Endothelial cell of umbilical vein (primary cell): ENCODE measurements at regions not wholly inside any gene's neighbourhood (a gene's known extent, or its start where the extent isn't known, plus 50 kb on each side); places are given as distances from the start of the nearest gene placed in this dataset.

ENCODE experiments used
- BruUV-seq: library from RNA; stranded (reverse); fragments of 400-500 nt; replicated peaks from 2 replicates; lab custom pipeline; 2021; lab: Mats Ljungman, UMichigan
- CTCF ChIA-PET: fragments of 300-600, 350-600 bp; sonication (Branson Sonifier 250); formaldehyde crosslinking; loops from one replicate; lab custom pipeline; 2021; ENCODE audit warnings: antibody characterized with exemption, inconsistent platforms; lab: Charles Lee
- POLR2A ChIA-PET: fragments of 300-600, 350-600 bp; sonication (Branson Sonifier 250); formaldehyde crosslinking; loops from one replicate; lab custom pipeline; 2021; ENCODE audit warnings: antibody characterized with exemption, inconsistent platforms; lab: Charles Lee
- DNase-seq: peaks from one replicate; pipeline ENCODE4 v3.0.0-alpha.2; 2011; ENCODE audit warnings: low read depth, low spot score
- FAIRE-seq: peaks from 2 replicates; lab custom pipeline; 2011; peaks lifted over from hg19 to GRCh38; lab: Jason Lieb, UNC
- H2AFZ ChIP-seq: 2 replicates; pipeline ENCODE4 v1.6.0; 2012; ENCODE audit warnings: low read depth, low read length, control low read depth, inconsistent platforms
- H3K27ac ChIP-seq: 2 replicates; pipeline ENCODE4 v1.5.1; 2011; ENCODE audit warnings: low read depth, mild to moderate bottlenecking, control low read depth, low read length, moderate library complexity; ENCODE audit not compliant: insufficient read depth
- H3K27me3 ChIP-seq, 2 experiments: 2 replicates each; pipeline versions ENCODE4 v1.6.0 to v1.6.1; 2011; ENCODE audit warnings: low read length in 2 of 2, mixed read lengths in 1 of 2; ENCODE audit not compliant: control insufficient read depth in 2 of 2, insufficient read depth in 2 of 2
- H3K36me3 ChIP-seq, 2 experiments: 2 replicates in 1 of 2; 3 replicates in 1 of 2; pipeline ENCODE4 v1.5.1; 2011; ENCODE audit warnings: low read length in 2 of 2, mild to moderate bottlenecking in 1 of 2, moderate library complexity in 1 of 2; ENCODE audit not compliant: control insufficient read depth in 2 of 2, insufficient read depth in 2 of 2; ENCODE audit errors: extremely low read depth in 1 of 2
- H3K4me1 ChIP-seq: 3 replicates; pipeline ENCODE4 v1.5.1; 2011; ENCODE audit warnings: mild to moderate bottlenecking, low read length; ENCODE audit not compliant: control insufficient read depth, insufficient read depth; ENCODE audit errors: extremely low read depth
- H3K4me2 ChIP-seq: 2 replicates; pipeline ENCODE4 v1.6.1; 2011; ENCODE audit warnings: low read length, control low read depth, mixed read lengths; ENCODE audit not compliant: insufficient read depth
- H3K4me3 ChIP-seq, 3 experiments: fragments of 200-600 bp in 1 of 3; sonication (generic), shearing (Covaris generic) in 1 of 3; replicated peaks in 1 of 3; 2 replicates each; pipeline ENCODE4 v1.5.1; 2011 to 2016; ENCODE audit warnings: control low read depth in 3 of 3, low read length in 3 of 3, mild to moderate bottlenecking in 2 of 3, inconsistent platforms in 1 of 3, low read depth in 1 of 3, moderate library complexity in 1 of 3; ENCODE audit not compliant: insufficient read depth in 1 of 3
- H3K79me2 ChIP-seq: 2 replicates; pipeline ENCODE4 v1.6.0; 2012; ENCODE audit warnings: low read length, inconsistent platforms; ENCODE audit not compliant: control insufficient read depth, insufficient read depth
- H3K9ac ChIP-seq: replicated peaks from 2 replicates; pipeline ENCODE3; 2011; ENCODE audit warnings: low read length, control low read depth; ENCODE audit not compliant: insufficient read depth; ENCODE audit errors: extremely low read depth
- H3K9me1 ChIP-seq: replicated peaks from 3 replicates; pipeline ENCODE4 v1.6.0; 2011; ENCODE audit warnings: mild to moderate bottlenecking, low read length; ENCODE audit not compliant: control insufficient read depth, insufficient read depth; ENCODE audit errors: extremely low read depth
- H3K9me3 ChIP-seq: replicated peaks from 2 replicates; pipeline ENCODE4 v1.5.1; 2012; ENCODE audit warnings: low read length, inconsistent platforms; ENCODE audit not compliant: control insufficient read depth, insufficient read depth
- H4K20me1 ChIP-seq: replicated peaks from 2 replicates; pipeline ENCODE3; 2011; ENCODE audit warnings: mild to moderate bottlenecking, low read length; ENCODE audit not compliant: control insufficient read depth, insufficient read depth; ENCODE audit errors: extremely low read depth
- EZH2 ChIP-seq: IDR thresholded peaks from 2 replicates; pipeline ENCODE4 v1.6.1; 2012; ENCODE audit warnings: borderline replicate concordance, low read depth, mild to moderate bottlenecking, moderate library complexity, low read length, inconsistent platforms; ENCODE audit not compliant: severe bottlenecking
- FOS ChIP-seq: IDR thresholded peaks from 2 replicates; pipeline ENCODE4 v1.6.1; 2011; ENCODE audit warnings: mild to moderate bottlenecking, low read length, moderate library complexity, borderline replicate concordance; ENCODE audit not compliant: insufficient read depth
- GATA2 ChIP-seq: IDR thresholded peaks from 2 replicates; pipeline ENCODE4 v1.7.0; 2011; ENCODE audit warnings: low read depth, mild to moderate bottlenecking, moderate library complexity, mixed read lengths, low read length; ENCODE audit not compliant: insufficient read length, insufficient read depth
- JUN ChIP-seq: IDR thresholded peaks from 2 replicates; pipeline ENCODE4 v1.6.1; 2011; ENCODE audit warnings: borderline replicate concordance, low read depth; ENCODE audit not compliant: insufficient read length, insufficient read depth
- MYC ChIP-seq: IDR thresholded peaks from one replicate; pipeline ENCODE4 v1.6.1; 2011; ENCODE audit warnings: mild to moderate bottlenecking, low read depth, low read length
- POLR2A ChIP-seq: IDR thresholded peaks from 2 replicates; pipeline ENCODE4 v1.6.1; 2012; ENCODE audit warnings: low read depth, mild to moderate bottlenecking, control low read depth, low read length
- POLR2AphosphoS5 ChIP-seq: IDR thresholded peaks from 2 replicates; pipeline ENCODE4 v1.6.1; 2012; ENCODE audit warnings: low read depth, mild to moderate bottlenecking, control low read depth, low read length, moderate library complexity; ENCODE audit not compliant: insufficient read depth
- dilution Hi-C: fragments of 300-500 bp; cut with MboI; formaldehyde crosslinking; loops from one replicate; pipeline ENCODE4 v1.15.0; 2019; ENCODE audit warnings: low sequenced_read_pairs; ENCODE audit not compliant: extremely low pct_ligation_motif_present
- intact Hi-C: fragments of 100-400 bp; cut with micrococcal nuclease; formaldehyde crosslinking; loops from one replicate; pipeline ENCODE4 v1.10.0; 2022
- TF ChIP-seq, protein P1 (sequence below), 2 donors: IDR thresholded peaks; 1 replicate in 1 of 2; 2 replicates in 1 of 2; pipeline ENCODE4 v1.5.1; 2011; ENCODE audit warnings: low read length in 2 of 2, mild to moderate bottlenecking in 2 of 2, moderate library complexity in 2 of 2, control low read depth in 1 of 2, inconsistent platforms in 1 of 2, low read depth in 1 of 2; ENCODE audit not compliant: insufficient read depth in 1 of 2; ENCODE audit errors: extremely low read depth in 1 of 2
- TF ChIP-seq, protein P2 (sequence below): IDR thresholded peaks from 2 replicates; pipeline ENCODE4 v1.6.1; 2011; ENCODE audit not compliant: insufficient read depth, insufficient read length

DNA sequence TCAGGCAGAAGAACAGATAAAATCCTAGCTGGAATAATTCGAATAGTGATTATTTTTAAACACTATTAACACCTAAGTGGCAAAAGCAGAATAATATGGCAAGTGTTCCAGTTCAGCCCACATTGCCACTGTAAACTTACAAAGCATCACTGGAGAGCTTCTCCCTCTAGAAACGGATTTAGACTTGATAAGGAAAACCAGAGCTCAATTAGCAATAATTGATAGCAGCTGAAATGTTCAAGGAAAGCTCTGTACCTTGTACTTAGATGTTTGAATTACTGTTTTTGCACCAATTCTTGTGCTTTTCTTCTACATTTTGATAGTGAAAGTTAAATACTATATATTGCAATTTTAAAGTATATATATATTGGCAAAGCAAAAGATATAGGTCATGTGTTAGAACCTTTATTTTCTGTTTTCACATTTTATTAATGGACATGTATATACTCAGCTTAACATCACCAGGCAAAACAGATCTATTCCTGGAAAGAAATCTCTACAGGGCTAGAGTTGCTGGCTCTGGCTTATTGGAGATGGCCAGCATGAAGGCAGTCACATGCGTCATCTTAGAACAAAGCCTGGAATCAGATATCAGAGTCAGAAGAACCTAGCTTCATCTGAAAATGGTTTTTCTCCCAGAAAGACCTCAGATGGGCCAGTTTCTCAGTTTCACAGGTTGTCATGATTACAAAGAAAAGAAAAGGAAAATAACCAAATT, 149.1 kb upstream of the CTAGE1 start:
- no peaks in the 10 kb centered on the region for H4K20me1 ChIP-seq
- H3K4me1 ChIP-seq: peaks cover 19% of the 10 kb centered on the region
- no peak overlapping the region for H2AFZ ChIP-seq
- no peak overlapping the region for H3K27ac ChIP-seq
- H3K79me2 ChIP-seq: no peaks in the 10 kb centered on the region
- POLR2A ChIA-PET: no interaction called here
- no peaks in the 10 kb centered on the region for H3K9me3 ChIP-seq
- no peaks in the 10 kb centered on the region for H3K36me3 ChIP-seq
- no peak for TF ChIP-seq POLR2A
- TF ChIP-seq FOS: no peak
- TF ChIP-seq MYC: no peak
- TF ChIP-seq, protein P1, sequence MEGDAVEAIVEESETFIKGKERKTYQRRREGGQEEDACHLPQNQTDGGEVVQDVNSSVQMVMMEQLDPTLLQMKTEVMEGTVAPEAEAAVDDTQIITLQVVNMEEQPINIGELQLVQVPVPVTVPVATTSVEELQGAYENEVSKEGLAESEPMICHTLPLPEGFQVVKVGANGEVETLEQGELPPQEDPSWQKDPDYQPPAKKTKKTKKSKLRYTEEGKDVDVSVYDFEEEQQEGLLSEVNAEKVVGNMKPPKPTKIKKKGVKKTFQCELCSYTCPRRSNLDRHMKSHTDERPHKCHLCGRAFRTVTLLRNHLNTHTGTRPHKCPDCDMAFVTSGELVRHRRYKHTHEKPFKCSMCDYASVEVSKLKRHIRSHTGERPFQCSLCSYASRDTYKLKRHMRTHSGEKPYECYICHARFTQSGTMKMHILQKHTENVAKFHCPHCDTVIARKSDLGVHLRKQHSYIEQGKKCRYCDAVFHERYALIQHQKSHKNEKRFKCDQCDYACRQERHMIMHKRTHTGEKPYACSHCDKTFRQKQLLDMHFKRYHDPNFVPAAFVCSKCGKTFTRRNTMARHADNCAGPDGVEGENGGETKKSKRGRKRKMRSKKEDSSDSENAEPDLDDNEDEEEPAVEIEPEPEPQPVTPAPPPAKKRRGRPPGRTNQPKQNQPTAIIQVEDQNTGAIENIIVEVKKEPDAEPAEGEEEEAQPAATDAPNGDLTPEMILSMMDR (IDR thresholded peaks at IDR 0.05; ENCODE audit: extremely low read depth in 1 of 2, insufficient read depth in 1 of 2, low read depth in 1 of 2, low read length in 2 of 2): no peak
- TF ChIP-seq EZH2: no peak
- TF ChIP-seq POLR2AphosphoS5: no peak
- no peak for TF ChIP-seq JUN
- TF ChIP-seq, protein P2, sequence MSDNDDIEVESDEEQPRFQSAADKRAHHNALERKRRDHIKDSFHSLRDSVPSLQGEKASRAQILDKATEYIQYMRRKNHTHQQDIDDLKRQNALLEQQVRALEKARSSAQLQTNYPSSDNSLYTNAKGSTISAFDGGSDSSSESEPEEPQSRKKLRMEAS: no peak
- no peak for TF ChIP-seq GATA2
- CTCF ChIA-PET: interaction anchor here (0.6 to 1.5 kb wide), 2 partner anchors 11 to 137 kb away, joined by 3 to 8 read pairs; no protein-coding TSS in a partner anchor
- no peaks in the 10 kb centered on the region for H3K27me3 ChIP-seq
- dilution Hi-C loops (loop anchor here (10.0 kb wide), 1 partner anchor 392 kb away; no protein-coding TSS in a partner anchor), intact Hi-C loops (no loop called here)
- DNase-seq: no peak
- H3K4me3 ChIP-seq: no peak overlapping the region
- FAIRE-seq: no peak
- no TSS peak for BruUV-seq
- no peaks in the 10 kb centered on the region for H3K9me1 ChIP-seq
- H3K4me2 ChIP-seq: no peak overlapping the region
- H3K9ac ChIP-seq: no peak overlapping the region
